H1 (cell line): ENCODE measurements at regions not wholly inside any gene's neighbourhood (a gene's known extent, or its start where the extent isn't known, plus 50 kb on each side); places are given as distances from the start of the nearest gene placed in this dataset.

Experiments
- EGR1 ChIP-seq: IDR thresholded peaks from 2 replicates; pipeline ENCODE4 v1.6.1; 2011; ENCODE audit warnings: low read depth, low read length, borderline replicate concordance
- GABPA ChIP-seq: IDR thresholded peaks from 2 replicates; pipeline ENCODE4 v1.6.1; 2011; ENCODE audit warnings: mild to moderate bottlenecking, low read length, moderate library complexity, borderline replicate concordance; ENCODE audit not compliant: insufficient read depth

DNA sequence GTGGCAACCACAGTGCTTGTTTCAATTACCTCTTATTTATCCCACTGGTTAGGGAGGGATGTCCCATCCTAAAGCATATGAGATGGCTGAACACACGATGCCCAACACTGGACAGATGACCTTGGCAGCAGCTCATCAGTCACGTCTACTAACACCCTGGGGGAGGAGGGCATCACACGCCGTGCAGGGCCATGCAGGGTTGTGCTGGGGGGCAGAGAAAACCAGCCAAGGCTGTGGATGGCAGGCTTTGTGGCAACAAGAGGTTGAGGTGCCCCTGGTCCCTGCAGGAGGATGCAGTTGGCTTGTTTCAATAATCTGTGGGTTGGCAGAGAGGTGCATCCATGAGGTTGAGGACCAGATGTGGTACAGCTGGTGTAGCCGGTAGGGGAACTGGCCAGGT is 293.7 kb upstream of the SULF2 start (continued):
- TF ChIP-seq GABPA (no peak), EGR1 (no peak)
- TF ChIP-seq, all 59 proteins: peak for 0
